HCT116 (cell line): ENCODE measurements at regions not wholly inside any gene's neighbourhood (a gene's known extent, or its start where the extent isn't known, plus 50 kb on each side); places are given as distances from the start of the nearest gene placed in this dataset.

Experiments used
- ATAC-seq: fragments of 200-7000 bp; cut with Tn5 transposase; 2 replicates; pipeline ENCODE4 v1.9.1; 2020; ENCODE audit warnings: mild to moderate bottlenecking, moderate library complexity
- BruUV-seq: library from RNA; stranded (reverse); fragments of 400-500 nt; replicated peaks from 2 replicates; lab custom pipeline; 2021; lab: Mats Ljungman, UMichigan
- CTCF ChIA-PET: fragments of 300-600 bp; sonication (Branson Sonifier 250); formaldehyde crosslinking; loops from one replicate; lab custom pipeline; 2021; ENCODE audit warnings: antibody characterized with exemption; lab: Charles Lee
- POLR2A ChIA-PET: fragments of 300-600, 350-600 bp; sonication (Branson Sonifier 250); formaldehyde crosslinking; loops from one replicate; lab custom pipeline; 2021; ENCODE audit warnings: antibody characterized with exemption; lab: Charles Lee
- RAD21 ChIA-PET, 2 experiments: fragments of 300-600 bp; sonication (Branson Sonifier 250); formaldehyde crosslinking; loops; one replicate each; lab custom pipeline; 2023; ENCODE audit warnings: low total read pairs in 2 of 2; ENCODE audit not compliant: uncharacterized antibody in 2 of 2, unreplicated experiment in 2 of 2, low non-redundant PET in 1 of 2; lab: Charles Lee
- DNase-seq: peaks from one replicate; pipeline ENCODE4 v3.0.0-alpha.2; 2010; ENCODE audit warnings: low read depth, low spot score
- H2AFZ ChIP-seq: fragments of 200-600 bp; shearing (Covaris generic), sonication (generic); 2 replicates; pipeline ENCODE4 v1.6.1; 2017; ENCODE audit warnings: low read depth, mixed run types, mixed read lengths, antibody characterized with exemption, low read length; ENCODE audit not compliant: poor library complexity, severe bottlenecking
- H3K27ac ChIP-seq: 2 replicates; pipeline ENCODE4 v1.5.1; 2012; ENCODE audit warnings: low read depth, low read length
- H3K27me3 ChIP-seq: fragments of 200-600 bp; sonication (generic); 2 replicates; pipeline ENCODE4 v1.6.1; 2016; ENCODE audit warnings: mixed run types, low read length, mixed read lengths; ENCODE audit not compliant: insufficient read depth
- H3K36me3 ChIP-seq, 2 experiments: fragments of 200-500 bp in 1 of 2; fragments of 200-600 bp in 1 of 2; sonication (Bioruptor generic) in 1 of 2; sonication (generic) in 1 of 2; 2 replicates each; pipeline versions ENCODE4 v1.5.1 to v1.6.1; 2014 to 2016; ENCODE audit warnings: low read length in 2 of 2, inconsistent platforms in 1 of 2, mixed read lengths in 1 of 2, mixed run types in 1 of 2; ENCODE audit not compliant: insufficient read depth in 2 of 2, control insufficient read depth in 1 of 2
- H3K4me1 ChIP-seq, 2 experiments: fragments of 200-600 bp in 1 of 2; sonication (generic) in 1 of 2; 2 replicates each; pipeline versions ENCODE4 v1.5.1 to v1.6.1; 2012 to 2017; ENCODE audit warnings: low read length in 2 of 2, inconsistent platforms in 1 of 2, mild to moderate bottlenecking in 1 of 2, mixed read lengths in 1 of 2, mixed run types in 1 of 2, moderate library complexity in 1 of 2; ENCODE audit not compliant: insufficient read depth in 2 of 2, control insufficient read depth in 1 of 2
- H3K4me2 ChIP-seq: fragments of 200-600 bp; sonication (generic); 2 replicates; pipeline ENCODE4 v1.6.1; 2017; ENCODE audit warnings: mixed run types, low read length, mixed read lengths
- H3K4me3 ChIP-seq, 2 experiments: fragments of 200-600 bp in 1 of 2; sonication (generic) in 1 of 2; replicated peaks in 1 of 2; 2 replicates each; pipeline ENCODE4 v1.5.1; 2011 to 2016; ENCODE audit warnings: low read length in 2 of 2, control low read depth in 1 of 2, low read depth in 1 of 2, mild to moderate bottlenecking in 1 of 2, mixed read lengths in 1 of 2, mixed run types in 1 of 2
- H3K79me2 ChIP-seq: fragments of 200-600 bp; sonication (generic); 2 replicates; pipeline ENCODE4 v1.6.1; 2017; ENCODE audit warnings: mild to moderate bottlenecking, mixed run types, low read length, moderate library complexity, mixed read lengths; ENCODE audit not compliant: insufficient read depth
- H3K9ac ChIP-seq: fragments of 200-600 bp; sonication (generic); 2 replicates; pipeline ENCODE4 v1.6.1; 2016; ENCODE audit warnings: low read length, mixed read lengths
- H3K9me2 ChIP-seq: fragments of 200-600 bp; sonication (generic), shearing (Covaris generic); 2 replicates; pipeline ENCODE4 v1.6.1; 2017; ENCODE audit warnings: mixed run types, mild to moderate bottlenecking, moderate library complexity; ENCODE audit not compliant: insufficient read depth
- H3K9me3 ChIP-seq, 2 experiments: fragments of 200-500 bp in 1 of 2; fragments of 200-600 bp in 1 of 2; sonication (Bioruptor generic) in 1 of 2; sonication (generic) in 1 of 2; 2 replicates each; pipeline ENCODE4 v1.6.1; 2014 to 2017; ENCODE audit warnings: low read length in 2 of 2, mixed read lengths in 2 of 2, inconsistent platforms in 1 of 2, low read depth in 1 of 2, mild to moderate bottlenecking in 1 of 2, mixed run types in 1 of 2, moderate library complexity in 1 of 2; ENCODE audit not compliant: control insufficient read depth in 1 of 2, insufficient read depth in 1 of 2
- H4K20me1 ChIP-seq: fragments of 200-600 bp; sonication (generic), shearing (Covaris generic); 2 replicates; pipeline ENCODE4 v1.6.1; 2017; ENCODE audit warnings: mixed run types, mild to moderate bottlenecking, moderate library complexity; ENCODE audit not compliant: insufficient read depth
- CBX3 ChIP-seq: IDR thresholded peaks from 2 replicates; pipeline ENCODE4 v1.6.1; 2012; ENCODE audit warnings: low read depth
- CEBPB ChIP-seq: IDR thresholded peaks from 2 replicates; pipeline ENCODE4 v1.6.1; 2012; ENCODE audit warnings: low read depth
- CTCF ChIP-seq, 3 experiments: fragments of 200-600 bp in 1 of 3; sonication (generic) in 1 of 3; IDR thresholded peaks in 2 of 3; conservative IDR thresholded peaks in 1 of 3; 2 replicates each; pipeline ENCODE4 v1.5.1; 2012 to 2017; ENCODE audit warnings: low read depth in 2 of 3, low read length in 2 of 3, antibody characterized with exemption in 1 of 3, borderline replicate concordance in 1 of 3, control low read depth in 1 of 3, mild to moderate bottlenecking in 1 of 3, mixed read lengths in 1 of 3, mixed run types in 1 of 3, moderate library complexity in 1 of 3; ENCODE audit not compliant: insufficient read depth in 1 of 3
- EZH2 ChIP-seq: fragments of 200-600 bp; sonication (generic); IDR thresholded peaks from 2 replicates; pipeline ENCODE4 v1.6.1; 2017; ENCODE audit warnings: antibody characterized with exemption, mixed run types
- POLR2A ChIP-seq: IDR thresholded peaks from 2 replicates; pipeline ENCODE4 v1.7.0; 2011; ENCODE audit warnings: borderline replicate concordance; ENCODE audit not compliant: insufficient read depth, insufficient read length; ENCODE audit errors: extremely low read depth
- REST ChIP-seq: IDR thresholded peaks from 2 replicates; pipeline ENCODE4 v1.6.1; 2012; ENCODE audit warnings: low read depth
- SRF ChIP-seq: IDR thresholded peaks from 2 replicates; pipeline ENCODE4 v1.6.1; 2012; ENCODE audit warnings: low read depth
- ZNF274 ChIP-seq: fragments of 200-500 bp; sonication (Bioruptor generic); IDR thresholded peaks from 2 replicates; pipeline ENCODE4 v1.6.1; 2014; ENCODE audit warnings: mild to moderate bottlenecking, low read depth, low read length, inconsistent platforms
- intact Hi-C: fragments of 100-400 bp; cut with micrococcal nuclease; formaldehyde crosslinking; loops from 2 replicates; pipeline ENCODE4 v1.10.0; 2022

- Histone ChIP-seq H3K4me1 (no peaks in the 10 kb centered on the region), H3K79me2 (no peaks in the 10 kb centered on the region), H2AFZ (no peak overlapping the region), H3K9me3 (no peaks in the 10 kb centered on the region), H3K9ac (no peak overlapping the region), H3K9me2 (no peaks in the 10 kb centered on the region), H3K4me3 (no peak overlapping the region), H3K36me3 (no peaks in the 10 kb centered on the region)
- no TSS peak for BruUV-seq
- ChIA-PET CTCF (no interaction called here), RAD21 (no interaction called here), POLR2A (no interaction called here)
- intact Hi-C loops = no loop called here
- no peak for DNase-seq
- TF ChIP-seq ZNF274 (no peak), REST (no peak)
- TF ChIP-seq, all 23 proteins: peak for 0
- Histone ChIP-seq H3K27me3 (no peaks in the 10 kb centered on the region), H3K4me2 (no peak overlapping the region), H3K27ac (no peak overlapping the region), H4K20me1 (no peaks in the 10 kb centered on the region)
- ATAC-seq = no peak
These were observed 246.9 kb downstream of the PYDC2 start for GRCh38 chr3:191707817-191708216.

GRCh38 chr3:191715585-191715984 lies 254.6 kb downstream of the PYDC2 start:
- ChIA-PET RAD21 (no interaction called here), CTCF (no interaction called here), POLR2A (no interaction called here)
- H3K9ac ChIP-seq = no peak overlapping the region
- no peaks in the 10 kb centered on the region for H3K4me1 ChIP-seq
- no peaks in the 10 kb centered on the region for H3K9me3 ChIP-seq
- no peaks in the 10 kb centered on the region for H3K36me3 ChIP-seq
- H3K4me2 ChIP-seq = no peak overlapping the region
- no peaks in the 10 kb centered on the region for H4K20me1 ChIP-seq
- intact Hi-C loops = no loop called here
- H3K27me3 ChIP-seq = no peaks in the 10 kb centered on the region
- no peak for DNase-seq
- H3K9me2 ChIP-seq = no peaks in the 10 kb centered on the region
- no peak overlapping the region for H3K4me3 ChIP-seq
- BruUV-seq = no TSS peak
- TF ChIP-seq ZNF274 (no peak), SRF (no peak), CBX3 (no peak), EZH2 (no peak), CTCF (IDR thresholded peaks at IDR 0.05 in 2 of 3, conservative IDR thresholded peaks at IDR 0.05 in 1 of 3; ENCODE audit: borderline replicate concordance in 1 of 3, insufficient read depth in 1 of 3, low read depth in 2 of 3, low read length in 2 of 3) (no peak), CEBPB (no peak), POLR2A (no peak)
- no peak for ATAC-seq
- peak overlapping the region; percentile 27 for H2AFZ ChIP-seq
- H3K27ac ChIP-seq = no peak overlapping the region
- no peaks in the 10 kb centered on the region for H3K79me2 ChIP-seq
